Activated naive CD8-positive, alpha-beta T cell treated with anti-CD3 and anti-CD28 coated beads, Interleukin-2, amount 50 U/mL, for 24 hours (primary cell): ENCODE measurements at regions not wholly inside any gene's neighbourhood (a gene's known extent, or its start where the extent isn't known, plus 50 kb on each side); places are given as distances from the start of the nearest gene placed in this dataset.
"Not testable (repeated sequence)": the region's sequence is repeated elsewhere in the genome, so short reads cannot be mapped to it uniquely, and the experiment has no call there.

Source experiments
- ATAC-seq: fragments of 150-1000 bp; cut with Tn5 transposase; one replicate; pipeline ENCODE4 v1.10.0; 2021
- DNase-seq: peaks from one replicate; pipeline ENCODE4 v3.0.0; 2021
- H3K27ac Mint-ChIP-seq: one replicate; pipeline ENCODE4 v1.8.0; 2021; ENCODE audit warnings: mild to moderate bottlenecking, mixed read lengths
- H3K27me3 Mint-ChIP-seq: one replicate; pipeline ENCODE4 v1.8.0; 2021; ENCODE audit warnings: mixed read lengths
- H3K36me3 Mint-ChIP-seq: one replicate; pipeline ENCODE4 v1.8.0; 2021; ENCODE audit warnings: low read depth, mixed read lengths
- H3K4me1 Mint-ChIP-seq: one replicate; pipeline ENCODE4 v1.8.0; 2021; ENCODE audit warnings: mixed read lengths
- H3K4me3 Mint-ChIP-seq: one replicate; pipeline ENCODE4 v1.8.0; 2021; ENCODE audit warnings: mild to moderate bottlenecking, moderate library complexity, mixed read lengths
- H3K9me3 Mint-ChIP-seq: one replicate; pipeline ENCODE4 v1.8.0; 2021; ENCODE audit warnings: mixed read lengths

- peak; percentile 1 for DNase-seq
- peak; percentile 69 for ATAC-seq
- not testable (repeated sequence) for H3K36me3 Mint-ChIP-seq
Observed at GRCh38 chr21:6126976-6127732, 4394.2 kb upstream of the TPTE start.

DNA sequence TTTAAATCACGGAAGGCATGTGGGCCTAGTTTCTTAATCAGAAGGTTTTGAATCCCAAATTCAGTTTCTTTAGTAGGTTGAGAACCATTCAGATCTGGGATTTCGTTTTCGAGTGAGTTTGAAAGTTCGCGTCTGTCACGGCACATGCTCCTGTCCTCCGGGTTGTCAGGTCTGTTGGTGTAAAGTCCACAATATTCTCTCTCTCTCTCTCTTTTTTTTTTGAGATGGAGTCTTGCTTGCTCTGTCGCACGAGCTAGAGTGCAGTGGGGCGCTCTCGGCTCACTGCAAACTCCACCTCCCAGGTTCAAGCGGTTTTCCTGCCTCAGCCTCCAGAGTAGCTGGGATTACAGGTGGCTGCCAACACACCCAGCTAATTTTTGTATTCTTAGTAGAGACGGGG is 4390.6 kb upstream of the TPTE start:
- H3K36me3 Mint-ChIP-seq, ATAC-seq, DNase-seq, H3K9me3 Mint-ChIP-seq, H3K27me3 Mint-ChIP-seq, H3K4me3 Mint-ChIP-seq, H3K27ac Mint-ChIP-seq, H3K4me1 Mint-ChIP-seq: not testable (repeated sequence)

More at GRCh38 chr21:6126976-6127732, 4394.2 kb upstream of the TPTE start:
- not testable (repeated sequence) for H3K27ac Mint-ChIP-seq, H3K4me1 Mint-ChIP-seq, H3K4me3 Mint-ChIP-seq, H3K9me3 Mint-ChIP-seq, H3K27me3 Mint-ChIP-seq

DNA sequence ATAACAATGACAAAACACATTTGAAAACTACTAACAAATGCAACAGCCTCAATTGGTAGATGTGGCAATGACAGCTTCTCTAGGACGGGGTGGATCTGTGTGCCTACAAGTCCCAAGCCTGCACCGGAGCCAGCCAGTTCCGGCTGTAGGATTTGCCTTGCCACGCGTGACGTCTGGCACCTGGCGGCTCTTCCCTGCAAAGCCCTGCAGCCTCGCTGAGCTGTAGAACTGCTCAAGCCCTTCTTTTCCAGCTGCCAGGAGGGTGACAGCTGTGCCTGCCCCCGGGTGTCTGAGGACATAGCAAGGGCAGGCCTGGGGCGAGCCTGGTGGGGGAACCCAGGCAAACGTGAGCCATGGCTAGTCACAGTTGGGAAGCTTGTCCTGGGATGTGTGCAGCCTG is 4388.0 kb upstream of the TPTE start:
- H3K9me3 Mint-ChIP-seq, H3K4me1 Mint-ChIP-seq, H3K36me3 Mint-ChIP-seq, H3K27ac Mint-ChIP-seq, H3K4me3 Mint-ChIP-seq, ATAC-seq, H3K27me3 Mint-ChIP-seq, DNase-seq: not testable (repeated sequence)

- not testable (repeated sequence) for H3K27ac Mint-ChIP-seq, H3K9me3 Mint-ChIP-seq, H3K4me3 Mint-ChIP-seq, H3K36me3 Mint-ChIP-seq, H3K4me1 Mint-ChIP-seq, H3K27me3 Mint-ChIP-seq, DNase-seq, ATAC-seq
Observed at GRCh38 chr21:6133852-6134630, 4387.3 kb upstream of the TPTE start.

- not testable (repeated sequence) for H3K27me3 Mint-ChIP-seq
Observed at GRCh38 chr21:6136732-6137131, 4384.7 kb upstream of the TPTE start.

DNA sequence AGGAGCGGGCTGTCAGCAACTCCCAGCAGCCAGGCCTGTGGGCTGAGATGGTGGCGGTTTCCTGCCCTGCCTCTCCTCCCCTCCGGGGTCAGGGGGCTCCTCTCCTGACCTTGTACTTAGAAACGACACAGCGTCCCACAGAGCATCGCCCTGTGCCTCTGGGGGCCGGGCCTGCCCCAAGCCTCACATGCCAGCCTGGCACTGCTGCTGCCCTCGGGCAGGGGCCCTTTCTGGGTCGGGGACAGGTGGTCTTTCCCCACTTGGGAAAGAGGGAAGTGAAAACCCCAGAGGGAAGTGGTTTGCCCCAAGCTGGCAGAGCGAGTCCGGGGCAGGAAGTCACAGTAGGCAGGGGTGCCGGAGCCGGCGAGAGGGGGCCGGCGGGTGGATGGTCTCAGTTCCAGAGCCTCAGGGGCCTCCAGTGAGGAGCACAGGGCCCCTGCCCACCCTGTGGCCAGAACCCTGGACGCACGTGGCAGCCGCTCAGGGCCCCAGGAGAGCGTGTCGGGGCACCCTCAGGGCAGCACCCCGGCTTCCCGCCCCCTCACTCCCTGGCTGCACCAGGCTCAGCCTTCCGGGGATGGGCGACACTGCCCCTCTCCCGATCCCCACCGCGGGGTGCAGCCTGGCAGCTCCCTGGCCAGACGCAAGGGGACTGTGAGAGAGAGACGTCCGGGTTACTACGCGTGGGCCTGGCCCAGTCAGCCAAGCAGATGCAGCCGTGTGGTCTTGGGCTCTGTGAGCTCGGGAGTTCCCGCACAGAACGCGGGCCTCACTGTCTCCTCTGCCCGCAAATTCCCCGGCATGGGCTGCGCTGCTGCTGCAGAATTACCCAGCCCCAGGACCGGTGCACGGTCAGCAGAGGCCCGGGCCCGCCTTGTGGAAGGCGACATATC is 4382.9 kb upstream of the TPTE start:
- H3K27ac Mint-ChIP-seq, H3K4me1 Mint-ChIP-seq, H3K9me3 Mint-ChIP-seq, H3K4me3 Mint-ChIP-seq, H3K27me3 Mint-ChIP-seq, DNase-seq, H3K36me3 Mint-ChIP-seq: not testable (repeated sequence)
- ATAC-seq = peak; percentile 59

More at GRCh38 chr21:6136732-6137131, 4384.7 kb upstream of the TPTE start:
- DNase-seq, H3K36me3 Mint-ChIP-seq, H3K27ac Mint-ChIP-seq, H3K9me3 Mint-ChIP-seq, H3K4me3 Mint-ChIP-seq, ATAC-seq, H3K4me1 Mint-ChIP-seq: not testable (repeated sequence)

- H3K36me3 Mint-ChIP-seq, H3K4me3 Mint-ChIP-seq, ATAC-seq, H3K9me3 Mint-ChIP-seq, H3K4me1 Mint-ChIP-seq, H3K27me3 Mint-ChIP-seq, DNase-seq, H3K27ac Mint-ChIP-seq: not testable (repeated sequence)
Observed at GRCh38 chr21:6139331-6139730, 4382.1 kb upstream of the TPTE start.

DNA sequence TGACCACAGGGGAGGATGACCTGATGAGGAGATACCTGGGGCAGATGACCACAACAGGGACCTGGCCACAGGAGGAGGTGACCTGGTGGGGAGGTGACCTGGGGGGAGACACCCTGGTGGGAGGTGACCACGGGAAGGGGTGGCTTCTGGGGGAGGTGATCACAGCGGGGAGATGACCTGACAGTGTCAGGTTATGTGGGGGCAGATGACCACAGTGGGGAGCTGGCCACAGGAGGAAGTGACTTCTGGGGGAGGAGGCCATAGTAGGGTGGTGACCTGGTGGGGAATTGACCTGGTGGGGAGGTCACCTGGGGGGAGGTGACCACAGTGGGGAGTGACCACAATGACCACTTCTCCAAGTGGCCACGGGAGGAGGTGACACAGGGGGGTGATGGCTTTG is 4381.5 kb upstream of the TPTE start:
- not testable (repeated sequence) for H3K27me3 Mint-ChIP-seq, H3K9me3 Mint-ChIP-seq, H3K36me3 Mint-ChIP-seq, H3K4me1 Mint-ChIP-seq, DNase-seq, H3K4me3 Mint-ChIP-seq, H3K27ac Mint-ChIP-seq, ATAC-seq

DNA sequence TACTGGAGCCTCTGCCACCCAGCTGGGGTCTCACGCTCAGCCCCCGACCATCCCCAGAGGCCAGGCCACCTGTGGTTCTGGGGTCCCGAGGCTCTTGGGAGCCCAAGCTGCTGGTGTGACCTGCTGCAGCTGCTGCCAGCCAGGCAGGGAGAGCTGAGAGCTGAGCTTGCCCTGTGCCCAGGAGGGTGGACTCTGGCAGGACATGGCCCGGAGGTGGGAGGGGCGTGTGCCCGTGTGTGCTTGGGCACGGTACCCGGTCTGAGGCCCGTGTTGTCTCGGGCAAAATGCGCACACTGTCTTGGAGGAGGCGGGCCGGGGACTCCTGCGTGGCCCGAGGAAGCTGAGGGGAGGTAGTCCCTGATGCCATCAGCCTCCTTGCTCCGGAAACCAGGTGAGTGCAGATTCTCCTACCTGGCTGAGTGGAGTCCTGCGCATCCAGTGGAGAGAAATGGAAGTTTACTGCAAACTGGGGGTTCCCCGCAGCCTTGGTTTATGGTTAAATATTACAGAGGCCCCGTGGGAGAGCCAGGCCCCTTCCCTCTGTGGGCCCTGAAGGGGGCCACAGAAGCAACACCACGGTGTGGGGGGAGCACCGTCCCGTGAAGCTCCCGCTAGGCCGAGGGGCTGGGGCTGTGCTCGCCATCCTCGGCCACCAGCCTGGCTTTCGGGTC is 4380.8 kb upstream of the TPTE start:
- H3K4me1 Mint-ChIP-seq, H3K27ac Mint-ChIP-seq: not testable (repeated sequence)

DNA sequence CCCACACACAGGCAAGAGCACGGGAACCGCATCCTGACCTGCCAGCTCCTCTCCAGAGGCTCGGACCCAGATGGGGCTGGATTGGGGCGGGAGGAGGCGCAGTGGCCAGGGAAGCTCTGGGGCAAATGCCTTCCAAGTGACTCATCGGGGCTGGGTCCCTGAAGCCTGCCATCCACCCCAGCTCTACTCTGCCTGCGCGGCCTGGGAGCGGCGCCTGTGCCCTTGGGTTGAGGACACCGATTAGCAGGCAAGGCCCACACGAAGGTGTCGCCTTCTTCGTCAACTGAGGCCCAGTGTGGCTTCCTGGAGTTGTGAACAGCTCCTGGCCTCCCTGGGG is 4380.3 kb upstream of the TPTE start:
- H3K36me3 Mint-ChIP-seq, H3K4me1 Mint-ChIP-seq, DNase-seq, H3K4me3 Mint-ChIP-seq, ATAC-seq, H3K9me3 Mint-ChIP-seq, H3K27ac Mint-ChIP-seq, H3K27me3 Mint-ChIP-seq: not testable (repeated sequence)

More for the DNA sequence above, 4380.8 kb upstream of the TPTE start:
- H3K36me3 Mint-ChIP-seq, H3K4me3 Mint-ChIP-seq, ATAC-seq, H3K9me3 Mint-ChIP-seq, H3K27me3 Mint-ChIP-seq, DNase-seq: not testable (repeated sequence)

DNA sequence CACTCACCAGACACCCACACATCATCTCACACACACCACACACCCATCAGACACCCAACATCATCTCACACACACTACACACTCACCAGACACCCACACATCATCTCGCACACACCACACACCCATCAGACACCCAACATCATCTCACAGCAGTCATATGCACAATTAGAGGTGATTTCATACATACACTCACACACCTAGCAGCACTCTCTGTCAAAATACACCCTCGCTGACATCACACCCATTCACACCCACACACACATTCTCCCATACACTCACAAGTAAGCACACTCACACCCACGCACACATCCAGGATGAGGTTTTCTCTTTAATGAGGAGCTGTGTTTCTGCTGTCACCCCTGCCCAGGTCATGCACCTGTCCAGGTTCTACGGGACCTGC is 4368.2 kb upstream of the TPTE start:
- not testable (repeated sequence) for H3K4me1 Mint-ChIP-seq, H3K36me3 Mint-ChIP-seq, H3K9me3 Mint-ChIP-seq, H3K27me3 Mint-ChIP-seq, DNase-seq, H3K27ac Mint-ChIP-seq, H3K4me3 Mint-ChIP-seq, ATAC-seq

- ATAC-seq = peak; percentile 54
- not testable (repeated sequence) for H3K27ac Mint-ChIP-seq, DNase-seq, H3K4me3 Mint-ChIP-seq, H3K36me3 Mint-ChIP-seq, H3K9me3 Mint-ChIP-seq, H3K4me1 Mint-ChIP-seq, H3K27me3 Mint-ChIP-seq
Observed at GRCh38 chr21:6154524-6155320, 4366.7 kb upstream of the TPTE start.

- H3K9me3 Mint-ChIP-seq, H3K4me1 Mint-ChIP-seq, H3K27ac Mint-ChIP-seq, ATAC-seq, H3K4me3 Mint-ChIP-seq, H3K36me3 Mint-ChIP-seq, H3K27me3 Mint-ChIP-seq, DNase-seq: not testable (repeated sequence)
Observed at GRCh38 chr21:6156712-6157389, 4364.5 kb upstream of the TPTE start.
